ENCODE measurements at regions not wholly inside any gene's neighbourhood (a gene's known extent, or its start where the extent isn't known, plus 50 kb on each side); places are given as distances from the start of the nearest gene placed in this dataset.
"Not testable (repeated sequence)": the region's sequence is repeated elsewhere in the genome, so short reads cannot be mapped to it uniquely, and the experiment has no call there.

- not testable (repeated sequence) for H3K9me3 ChIP-seq (ENCODE audit: control insufficient read depth, low read length); H3K4me3 ChIP-seq (ENCODE audit: insufficient read depth, low read depth, low read length); H3K4me1 ChIP-seq (ENCODE audit: control insufficient read depth, insufficient read depth, low read length); H3K36me3 ChIP-seq (ENCODE audit: control insufficient read depth, insufficient read depth, low read length); H3K27me3 ChIP-seq (ENCODE audit: control insufficient read depth, insufficient read depth, low read length, poor library complexity, severe bottlenecking); H3K27ac ChIP-seq (ENCODE audit: insufficient read depth, low read depth, low read length, poor library complexity, severe bottlenecking)
- WGBS, 2 experiments = 89 to 90% methylated on average over 3 of the region's 3 CpGs
Measured at GRCh38 chr4:9541388-9541915, 97.2 kb downstream of the DEFB131A start.

GRCh38 chr4:9544851-9545250 is 100.6 kb downstream of the DEFB131A start:
- not testable (repeated sequence) for H3K4me1 ChIP-seq (ENCODE audit: control insufficient read depth, insufficient read depth, low read length); H3K36me3 ChIP-seq (ENCODE audit: control insufficient read depth, insufficient read depth, low read length); H3K4me3 ChIP-seq (ENCODE audit: insufficient read depth, low read depth, low read length); H3K27me3 ChIP-seq (ENCODE audit: control insufficient read depth, insufficient read depth, low read length, poor library complexity, severe bottlenecking); H3K9me3 ChIP-seq (ENCODE audit: control insufficient read depth, low read length); H3K27ac ChIP-seq (ENCODE audit: insufficient read depth, low read depth, low read length, poor library complexity, severe bottlenecking)
- 34 to 43% methylated on average over 2 of the region's 2 CpGs for WGBS, 2 experiments

GRCh38 chr4:9547470-9547869 is 103.3 kb downstream of the DEFB131A start:
- not testable (repeated sequence) for H3K27ac ChIP-seq (ENCODE audit: insufficient read depth, low read depth, low read length, poor library complexity, severe bottlenecking); H3K4me1 ChIP-seq (ENCODE audit: control insufficient read depth, insufficient read depth, low read length); H3K27me3 ChIP-seq (ENCODE audit: control insufficient read depth, insufficient read depth, low read length, poor library complexity, severe bottlenecking); H3K4me3 ChIP-seq (ENCODE audit: insufficient read depth, low read depth, low read length); H3K36me3 ChIP-seq (ENCODE audit: control insufficient read depth, insufficient read depth, low read length); H3K9me3 ChIP-seq (ENCODE audit: control insufficient read depth, low read length)
- 92 to 94% methylated on average over 6 of the region's 6 CpGs for WGBS, 2 experiments

GRCh38 chr4:9556076-9556475 is 111.9 kb downstream of the DEFB131A start:
- H3K27me3 ChIP-seq (ENCODE audit: control insufficient read depth, insufficient read depth, low read length, poor library complexity, severe bottlenecking); H3K27ac ChIP-seq (ENCODE audit: insufficient read depth, low read depth, low read length, poor library complexity, severe bottlenecking); H3K36me3 ChIP-seq (ENCODE audit: control insufficient read depth, insufficient read depth, low read length); H3K9me3 ChIP-seq (ENCODE audit: control insufficient read depth, low read length); H3K4me1 ChIP-seq (ENCODE audit: control insufficient read depth, insufficient read depth, low read length); H3K4me3 ChIP-seq (ENCODE audit: insufficient read depth, low read depth, low read length): not testable (repeated sequence)
- 94 to 95% methylated on average over 6 of the region's 6 CpGs for WGBS, 2 experiments

GRCh38 chr4:9577869-9578268 is 133.7 kb downstream of the DEFB131A start:
- 50 to 54% methylated on average over 3 of the region's 3 CpGs for WGBS, 2 experiments

GRCh38 chr4:9582880-9583279 is 138.7 kb downstream of the DEFB131A start:
- 66 to 73% methylated on average over 4 to 5 of the region's 5 CpGs for WGBS, 2 experiments
- not testable (repeated sequence) for H3K4me3 ChIP-seq (ENCODE audit: insufficient read depth, low read depth, low read length); H3K27ac ChIP-seq (ENCODE audit: insufficient read depth, low read depth, low read length, poor library complexity, severe bottlenecking); H3K36me3 ChIP-seq (ENCODE audit: control insufficient read depth, insufficient read depth, low read length); H3K9me3 ChIP-seq (ENCODE audit: control insufficient read depth, low read length); H3K27me3 ChIP-seq (ENCODE audit: control insufficient read depth, insufficient read depth, low read length, poor library complexity, severe bottlenecking); H3K4me1 ChIP-seq (ENCODE audit: control insufficient read depth, insufficient read depth, low read length)

More at GRCh38 chr4:9577869-9578268, 133.7 kb downstream of the DEFB131A start:
- not testable (repeated sequence) for H3K4me3 ChIP-seq (ENCODE audit: insufficient read depth, low read depth, low read length); H3K9me3 ChIP-seq (ENCODE audit: control insufficient read depth, low read length); H3K4me1 ChIP-seq (ENCODE audit: control insufficient read depth, insufficient read depth, low read length); H3K27ac ChIP-seq (ENCODE audit: insufficient read depth, low read depth, low read length, poor library complexity, severe bottlenecking); H3K27me3 ChIP-seq (ENCODE audit: control insufficient read depth, insufficient read depth, low read length, poor library complexity, severe bottlenecking); H3K36me3 ChIP-seq (ENCODE audit: control insufficient read depth, insufficient read depth, low read length)

GRCh38 chr4:9592010-9592409 is 147.8 kb downstream of the DEFB131A start:
- H3K27ac ChIP-seq (ENCODE audit: insufficient read depth, low read depth, low read length, poor library complexity, severe bottlenecking) = no peak overlapping the region
- no peaks in the 10 kb centered on the region for H3K36me3 ChIP-seq (ENCODE audit: control insufficient read depth, insufficient read depth, low read length)
- no peaks in the 10 kb centered on the region for H3K27me3 ChIP-seq (ENCODE audit: control insufficient read depth, insufficient read depth, low read length, poor library complexity, severe bottlenecking)
- no peaks in the 10 kb centered on the region for H3K9me3 ChIP-seq (ENCODE audit: control insufficient read depth, low read length)
- H3K4me3 ChIP-seq (ENCODE audit: insufficient read depth, low read depth, low read length) = no peak overlapping the region
- no peaks in the 10 kb centered on the region for H3K4me1 ChIP-seq (ENCODE audit: control insufficient read depth, insufficient read depth, low read length)
- WGBS, 2 experiments = 89 to 92% methylated on average over 1 of the region's 1 CpG

GRCh38 chr4:9594948-9595347 is 150.7 kb downstream of the DEFB131A start:
- Histone ChIP-seq H3K36me3 (ENCODE audit: control insufficient read depth, insufficient read depth, low read length) (no peaks in the 10 kb centered on the region), H3K27me3 (ENCODE audit: control insufficient read depth, insufficient read depth, low read length, poor library complexity, severe bottlenecking) (no peaks in the 10 kb centered on the region), H3K9me3 (ENCODE audit: control insufficient read depth, low read length) (no peaks in the 10 kb centered on the region), H3K4me1 (ENCODE audit: control insufficient read depth, insufficient read depth, low read length) (no peaks in the 10 kb centered on the region), H3K27ac (ENCODE audit: insufficient read depth, low read depth, low read length, poor library complexity, severe bottlenecking) (no peak overlapping the region), H3K4me3 (ENCODE audit: insufficient read depth, low read depth, low read length) (no peak overlapping the region)
- 85 to 94% methylated on average over 1 of the region's 1 CpG for WGBS, 2 experiments

GRCh38 chr4:9595531-9595930 is 151.3 kb downstream of the DEFB131A start:
- H3K9me3 ChIP-seq (ENCODE audit: control insufficient read depth, low read length) = not testable (repeated sequence)

GRCh38 chr4:9599266-9599665 is 155.1 kb downstream of the DEFB131A start:
- Histone ChIP-seq H3K36me3 (ENCODE audit: control insufficient read depth, insufficient read depth, low read length) (no peaks in the 10 kb centered on the region), H3K4me3 (ENCODE audit: insufficient read depth, low read depth, low read length) (no peak overlapping the region), H3K9me3 (ENCODE audit: control insufficient read depth, low read length) (no peaks in the 10 kb centered on the region), H3K27me3 (ENCODE audit: control insufficient read depth, insufficient read depth, low read length, poor library complexity, severe bottlenecking) (no peaks in the 10 kb centered on the region), H3K4me1 (ENCODE audit: control insufficient read depth, insufficient read depth, low read length) (no peaks in the 10 kb centered on the region), H3K27ac (ENCODE audit: insufficient read depth, low read depth, low read length, poor library complexity, severe bottlenecking) (no peak overlapping the region)
- 100% methylated on average over 1 of the region's 1 CpG for WGBS, 2 experiments

More at GRCh38 chr4:9595531-9595930, 151.3 kb downstream of the DEFB131A start:
- H3K4me3 ChIP-seq (ENCODE audit: insufficient read depth, low read depth, low read length); H3K27ac ChIP-seq (ENCODE audit: insufficient read depth, low read depth, low read length, poor library complexity, severe bottlenecking); H3K4me1 ChIP-seq (ENCODE audit: control insufficient read depth, insufficient read depth, low read length); H3K27me3 ChIP-seq (ENCODE audit: control insufficient read depth, insufficient read depth, low read length, poor library complexity, severe bottlenecking); H3K36me3 ChIP-seq (ENCODE audit: control insufficient read depth, insufficient read depth, low read length): not testable (repeated sequence)
- 89 to 97% methylated on average over 1 of the region's 1 CpG for WGBS, 2 experiments

GRCh38 chr4:9600246-9600645 is 156.0 kb downstream of the DEFB131A start:
- Histone ChIP-seq H3K4me1 (ENCODE audit: control insufficient read depth, insufficient read depth, low read length) (peaks cover 3% of the 10 kb centered on the region), H3K27me3 (ENCODE audit: control insufficient read depth, insufficient read depth, low read length, poor library complexity, severe bottlenecking) (no peaks in the 10 kb centered on the region), H3K4me3 (ENCODE audit: insufficient read depth, low read depth, low read length) (no peak overlapping the region), H3K9me3 (ENCODE audit: control insufficient read depth, low read length) (no peaks in the 10 kb centered on the region), H3K36me3 (ENCODE audit: control insufficient read depth, insufficient read depth, low read length) (no peaks in the 10 kb centered on the region), H3K27ac (ENCODE audit: insufficient read depth, low read depth, low read length, poor library complexity, severe bottlenecking) (no peak overlapping the region)
- 91 to 93% methylated on average over 19 of the region's 19 CpGs for WGBS, 2 experiments
